T-helper 1 cell (primary cell): ENCODE measurements at regions not wholly inside any gene's neighbourhood (a gene's known extent, or its start where the extent isn't known, plus 50 kb on each side); places are given as distances from the start of the nearest gene placed in this dataset.
"Not testable (repeated sequence)": the region's sequence is repeated elsewhere in the genome, so short reads cannot be mapped to it uniquely, and the experiment has no call there.

Experiments used
- DNase-seq, 5 donors: peaks; one replicate each; pipeline ENCODE4 v3.0.0-alpha.2; 2012 to 2020

DNA sequence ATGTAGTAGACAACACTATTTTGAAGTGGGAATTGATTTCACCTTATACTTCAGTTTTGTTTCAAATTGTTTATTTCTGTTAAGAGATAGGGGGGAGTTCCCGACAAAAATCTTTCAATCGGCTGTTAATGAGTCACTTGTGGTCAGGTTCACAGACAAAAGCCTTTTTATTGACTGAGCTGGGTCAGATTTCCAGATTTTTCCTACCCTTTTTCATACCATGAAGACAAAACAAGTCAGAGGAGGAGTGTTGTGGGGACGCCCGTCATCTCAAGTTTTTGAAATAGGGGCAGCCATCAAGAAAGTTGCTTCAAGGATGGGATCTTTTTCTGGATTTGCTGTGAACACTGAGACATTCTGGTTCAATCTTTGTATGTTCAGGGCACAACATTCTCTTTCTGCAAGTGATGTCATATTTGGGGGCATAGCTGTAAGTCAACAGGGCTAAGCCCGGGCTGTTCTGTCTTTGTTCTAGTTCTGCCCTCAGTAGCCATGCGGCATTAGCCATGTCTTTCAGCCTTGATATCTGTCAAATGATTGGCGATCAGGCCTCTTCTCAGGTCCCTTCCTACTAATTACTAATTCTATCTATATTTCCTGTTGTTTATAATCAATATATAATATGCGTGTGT is 496.0 kb upstream of the MARCKS start:
- no peak for DNase-seq

DNA sequence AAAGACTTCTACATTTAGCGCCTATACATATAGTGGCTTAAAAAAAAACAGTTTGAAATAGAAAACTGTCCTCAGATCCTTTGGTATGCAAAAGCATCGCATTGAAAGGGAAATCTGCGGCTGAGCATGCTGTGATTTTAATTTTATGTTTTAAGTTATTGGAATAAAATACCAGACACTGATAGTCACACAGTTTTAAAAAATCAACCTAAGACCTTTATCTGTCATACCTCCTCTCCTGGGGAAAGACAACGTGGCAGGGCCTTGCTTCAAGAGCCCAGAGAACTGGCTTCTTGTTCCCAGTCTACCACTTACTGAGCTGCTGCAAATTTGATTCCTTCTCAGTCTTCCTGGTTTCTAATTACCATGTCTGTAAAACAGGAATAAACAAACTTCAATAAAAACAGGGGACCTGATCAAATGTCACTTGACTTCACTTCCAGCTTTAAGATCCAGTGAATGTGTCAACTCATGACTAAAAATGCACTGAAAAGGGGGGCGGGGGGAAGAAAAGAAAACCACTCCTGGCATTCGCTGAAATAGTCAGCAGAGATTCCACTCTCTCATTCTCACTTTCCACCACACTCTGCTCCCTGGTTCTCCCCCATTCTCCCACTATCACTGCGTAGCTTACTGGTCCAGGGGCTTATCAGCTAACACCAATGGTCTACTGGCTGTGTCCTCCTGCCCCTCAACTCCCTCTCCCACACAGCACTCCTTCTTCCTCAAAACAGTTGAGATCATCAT is 494.7 kb upstream of the MARCKS start:
- DNase-seq: no peak

DNA sequence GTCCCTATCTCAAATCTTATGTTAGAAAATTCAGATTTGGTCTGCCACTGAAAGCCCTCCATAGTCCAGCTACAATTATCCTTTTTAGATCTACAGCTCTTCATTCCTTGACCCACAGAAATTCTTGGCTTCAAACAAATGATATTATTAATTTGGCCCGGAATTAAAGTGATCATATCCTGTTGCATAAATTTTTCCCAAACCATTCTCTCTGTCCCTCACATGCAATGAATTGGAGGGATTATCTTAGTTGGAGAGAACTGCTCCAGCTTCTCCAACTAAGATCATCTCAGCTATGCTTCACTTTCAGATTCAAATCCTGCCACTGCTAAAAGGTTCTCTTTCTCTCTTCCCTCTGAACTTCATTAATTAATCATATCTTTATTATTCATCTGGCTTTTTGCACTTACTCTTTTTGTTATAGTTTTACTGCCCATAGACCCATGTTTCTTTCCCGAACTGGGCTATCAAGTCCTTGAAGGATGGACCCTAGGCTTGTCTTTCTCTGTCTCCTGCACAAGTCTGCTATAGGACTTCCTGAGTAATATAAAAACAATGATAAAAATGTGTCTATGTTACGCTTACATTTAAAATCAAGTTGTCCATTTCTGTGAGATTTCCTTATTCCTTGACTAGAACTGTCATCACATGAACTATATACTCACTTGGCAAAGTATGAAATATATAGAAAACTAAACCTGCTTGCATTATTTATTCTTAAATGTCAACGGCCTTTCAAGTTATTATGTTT is 493.9 kb upstream of the MARCKS start:
- DNase-seq: no peak

DNA sequence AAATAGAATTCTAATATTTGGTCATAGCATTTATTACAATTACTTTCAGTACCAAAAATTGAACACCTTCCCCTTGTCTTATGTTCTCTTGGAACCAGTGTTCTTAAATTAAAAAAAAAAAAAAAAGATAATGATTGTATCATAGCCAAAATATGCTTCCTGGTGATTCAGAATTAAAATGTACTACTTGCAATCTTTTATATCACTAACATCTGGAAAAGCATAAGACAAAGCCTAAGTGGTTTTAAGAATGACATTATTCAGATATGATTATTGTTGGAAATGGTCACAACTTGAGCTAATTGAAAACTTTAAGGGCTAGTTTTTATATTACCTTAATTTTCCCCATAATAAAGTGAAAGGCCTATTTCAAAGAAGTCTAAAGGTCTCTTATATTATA is 493.3 kb upstream of the MARCKS start:
- DNase-seq: no peak

DNA sequence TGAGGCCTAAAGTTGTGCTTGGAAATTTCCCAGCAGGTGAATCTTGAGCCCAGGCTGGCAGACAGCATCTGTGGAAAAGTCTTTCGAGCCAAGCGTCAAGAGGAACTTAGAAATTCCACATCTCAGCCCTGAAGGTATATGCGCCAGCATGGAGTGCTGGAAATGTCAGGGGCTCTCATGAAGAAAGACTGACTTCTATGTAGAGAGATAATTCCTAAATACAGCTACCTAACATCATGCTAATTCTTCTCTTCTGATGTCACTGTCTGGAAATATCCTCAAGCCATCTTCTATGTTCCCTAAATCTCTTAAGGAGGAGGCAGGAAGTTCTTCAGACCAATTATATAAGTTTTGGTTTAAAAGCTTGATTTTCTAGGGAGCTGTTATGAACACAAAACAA is 492.4 kb upstream of the MARCKS start:
- DNase-seq: no peak

DNA sequence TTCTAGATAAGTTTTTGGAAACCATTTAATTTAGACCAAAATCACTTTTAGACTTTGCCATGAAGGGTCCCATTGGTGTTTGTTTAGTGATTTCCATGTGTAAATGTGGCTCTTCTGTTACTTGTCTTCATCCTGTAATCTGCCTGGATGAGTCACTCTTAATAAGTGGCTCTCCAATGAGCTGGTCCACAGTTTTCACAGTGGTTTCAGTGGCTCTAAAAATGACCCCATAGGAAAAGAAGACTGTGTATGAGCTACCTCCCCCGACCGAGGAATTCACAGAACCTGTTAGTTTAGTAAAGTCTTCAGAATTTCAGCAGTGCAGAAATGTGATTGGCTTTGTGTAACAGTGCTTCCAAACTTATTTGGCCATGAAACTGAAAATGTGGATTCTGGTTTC is 492.0 kb upstream of the MARCKS start:
- DNase-seq: no peak

DNA sequence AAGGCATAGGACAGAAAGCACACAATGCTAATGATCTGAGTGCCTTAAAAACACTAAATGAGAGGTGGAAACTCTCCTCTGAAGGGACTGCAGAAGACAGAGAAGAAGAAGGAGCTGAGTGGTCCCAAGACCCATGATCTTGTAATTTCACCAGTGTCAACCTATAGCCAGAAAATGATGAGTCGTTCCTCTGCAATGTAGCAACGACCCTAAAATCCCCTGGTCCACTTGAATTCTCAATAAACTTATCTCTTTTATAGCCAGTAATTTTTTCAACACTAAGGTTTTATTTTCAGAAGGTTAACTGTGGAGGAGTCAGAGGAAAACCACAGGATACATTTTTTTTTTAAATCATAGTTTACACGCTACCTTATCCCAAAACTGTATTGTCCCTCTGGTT is 490.6 kb upstream of the MARCKS start:
- no peak for DNase-seq

DNA sequence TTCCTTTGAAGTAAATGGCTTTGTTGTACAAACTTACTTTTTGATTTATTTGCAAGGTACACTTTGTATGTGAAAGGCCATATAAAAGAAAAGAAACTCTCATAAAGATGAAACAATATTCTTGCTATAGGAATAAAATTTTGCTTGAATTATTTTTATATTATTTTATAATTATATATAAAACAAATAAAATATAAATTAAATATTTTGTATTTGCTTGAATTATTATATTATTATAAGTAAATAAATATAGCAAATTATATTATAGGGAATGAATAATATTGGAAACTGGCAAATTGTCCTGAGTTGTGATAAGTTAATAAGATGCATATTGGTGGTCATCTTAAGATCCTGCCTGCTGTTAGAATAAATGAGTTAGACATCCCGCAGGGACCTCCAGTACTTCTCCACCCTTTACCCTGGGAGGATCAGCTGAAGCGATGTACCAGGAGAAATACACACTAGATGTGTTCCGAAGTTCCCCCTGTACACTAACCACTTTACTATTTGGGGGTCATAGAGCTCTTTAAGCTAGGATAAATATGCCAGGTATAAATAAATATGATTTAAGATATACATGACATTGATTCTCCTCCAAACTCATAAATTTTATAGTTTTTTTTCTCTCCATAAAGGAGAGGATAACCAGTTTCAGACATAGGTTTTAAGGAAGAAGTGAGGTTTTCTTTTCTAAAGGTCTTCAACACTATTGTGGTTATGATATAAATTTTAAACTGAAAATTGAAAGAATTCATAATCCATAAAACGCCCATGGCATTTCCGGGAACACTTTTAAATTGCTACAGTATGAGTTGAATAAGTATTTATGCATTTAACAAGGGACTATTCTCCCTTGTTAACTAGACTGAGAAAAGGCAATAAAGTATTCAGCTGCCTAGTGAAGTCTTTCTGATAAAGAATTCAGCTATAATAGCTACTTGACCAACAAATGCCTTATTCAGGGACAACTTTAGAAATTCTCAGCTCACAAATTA is 486.3 kb upstream of the MARCKS start:
- no peak for DNase-seq

DNA sequence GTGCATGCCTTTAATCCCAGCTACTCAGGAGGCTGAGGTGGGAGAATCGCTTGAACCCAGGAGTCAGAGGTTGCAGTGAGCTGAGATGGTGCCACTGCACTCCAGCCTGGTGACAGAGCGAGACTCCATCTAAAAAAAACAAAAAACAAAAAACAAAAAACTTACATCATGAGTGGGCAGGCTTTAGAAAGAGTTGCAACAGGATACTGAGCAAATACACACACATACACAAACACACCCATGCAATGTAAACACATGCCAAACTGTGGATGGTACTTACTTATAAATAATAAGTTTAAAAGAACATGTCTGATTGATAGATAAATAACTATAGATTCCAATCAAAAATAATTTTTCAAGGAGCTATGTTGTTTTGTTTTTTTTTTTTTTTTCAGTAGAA is 481.7 kb upstream of the MARCKS start:
- not testable (repeated sequence) for DNase-seq

DNA sequence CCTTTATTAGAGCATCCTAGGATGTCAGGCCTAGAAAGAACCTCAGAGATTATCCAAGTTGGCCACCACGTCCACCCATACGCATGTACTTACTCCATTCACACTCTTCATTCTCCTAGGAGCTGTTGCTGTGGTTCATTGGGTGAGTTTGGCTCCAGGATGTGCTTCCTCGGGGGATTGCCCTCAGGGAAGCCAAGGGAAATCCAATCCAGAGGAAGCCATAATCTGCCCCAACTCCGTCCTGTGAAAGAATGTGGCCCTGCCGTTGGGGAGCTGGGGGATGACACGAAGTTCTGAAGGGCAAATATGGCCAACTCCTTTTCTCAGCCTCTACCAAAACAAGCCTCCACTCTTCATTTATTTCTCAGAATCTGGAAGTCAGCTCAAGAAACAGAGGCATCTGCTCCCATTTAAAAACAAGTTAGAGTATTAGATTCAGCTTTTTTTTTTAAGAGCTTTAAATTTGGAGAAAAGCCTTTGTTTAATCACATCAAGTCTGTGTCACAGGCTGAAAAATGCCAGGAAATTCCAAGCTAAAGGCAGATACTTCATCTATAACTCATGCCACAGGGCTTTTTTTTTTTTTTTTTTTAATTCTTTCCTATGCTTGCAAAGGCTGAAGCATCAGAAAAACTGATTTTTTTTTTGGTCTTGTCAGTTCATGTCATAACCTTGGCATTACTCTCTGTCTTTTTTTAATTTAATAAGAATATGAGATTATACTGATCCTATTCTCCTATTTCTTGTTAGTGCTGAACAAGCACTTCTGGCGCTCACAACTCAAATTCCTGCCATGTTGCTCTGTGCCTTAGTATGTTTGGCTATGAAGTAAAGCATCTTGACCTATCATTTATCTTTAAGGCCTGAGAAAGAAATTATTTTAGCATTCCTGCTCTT is 480.9 kb upstream of the MARCKS start:
- DNase-seq: no peak

DNA sequence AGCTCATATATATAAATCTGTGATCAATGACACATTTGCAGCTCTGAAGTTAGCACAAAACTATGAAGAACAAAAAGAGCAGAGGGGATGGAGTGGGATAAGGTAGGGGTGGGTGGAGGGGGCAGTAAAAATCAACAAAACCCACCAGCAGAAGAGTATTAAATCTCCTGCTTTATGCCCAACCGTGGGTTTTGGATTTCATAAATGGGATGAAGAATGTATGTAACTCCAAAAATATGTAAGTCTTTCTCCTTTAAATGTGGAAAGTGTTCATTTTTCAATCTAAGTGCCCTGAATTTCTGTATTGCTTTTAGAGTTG is 480.3 kb upstream of the MARCKS start:
- no peak for DNase-seq

DNA sequence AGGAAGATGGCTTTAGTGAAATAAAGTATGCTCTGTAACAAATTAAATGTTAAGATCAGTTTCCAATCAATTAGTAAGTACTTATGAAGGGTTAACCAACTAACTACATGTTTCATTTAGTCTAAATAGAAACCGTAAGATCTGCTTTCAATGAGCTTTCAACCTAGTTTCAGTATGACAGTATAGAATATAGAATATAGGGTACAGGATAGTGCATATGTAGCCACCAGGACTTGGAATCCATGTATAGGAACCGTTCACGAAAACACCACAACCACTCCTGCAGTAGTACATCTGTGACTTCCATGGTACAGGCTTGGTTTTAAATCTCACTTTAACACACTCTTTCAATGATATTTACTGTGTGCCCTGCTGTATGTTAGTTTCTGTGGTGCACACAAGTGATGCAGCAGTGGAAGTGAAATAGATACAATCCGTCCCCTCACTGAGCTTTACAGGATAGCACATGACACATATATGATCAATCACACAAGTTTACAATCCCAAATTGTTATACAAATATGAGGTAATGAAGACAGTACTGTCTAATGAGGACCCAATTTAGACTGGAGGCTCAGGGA is 479.7 kb upstream of the MARCKS start:
- DNase-seq: no peak

DNA sequence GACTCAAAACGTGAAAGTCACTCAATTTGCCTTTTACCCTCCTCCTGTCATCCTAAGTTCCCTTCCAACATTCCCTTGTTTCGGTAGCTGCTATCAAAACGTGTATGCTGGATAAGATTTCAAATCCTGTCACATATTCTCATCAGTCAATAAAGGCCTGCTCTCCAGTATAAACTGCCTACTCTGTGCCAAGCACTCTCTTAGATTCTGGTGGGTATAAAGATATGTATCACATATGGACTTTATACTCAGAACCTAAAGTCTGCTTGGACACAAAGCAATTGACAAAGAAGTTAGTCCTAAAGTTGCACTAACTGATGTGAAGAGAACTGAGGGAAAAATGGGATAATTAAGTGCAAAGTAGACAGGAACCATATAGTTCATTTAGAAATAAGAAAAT is 476.6 kb upstream of the MARCKS start:
- no peak for DNase-seq

DNA sequence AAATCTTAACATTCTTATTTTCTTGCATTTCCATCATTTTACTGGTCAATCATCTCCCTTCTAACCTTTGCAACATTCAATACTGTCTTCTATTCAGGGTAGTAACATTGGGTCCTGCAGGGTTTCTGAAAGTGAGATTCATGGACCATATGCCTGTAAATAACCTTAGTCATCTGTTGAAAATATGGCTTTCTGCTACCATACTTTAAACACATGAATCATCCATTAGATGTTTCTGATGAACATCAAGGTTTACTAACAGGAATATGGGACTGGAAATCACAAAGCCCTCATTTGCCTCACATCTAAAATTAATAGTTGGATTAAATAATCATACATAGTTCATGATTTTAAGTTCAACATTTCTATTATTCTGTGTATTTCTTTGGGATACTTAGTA is 475.9 kb upstream of the MARCKS start:
- no peak for DNase-seq

DNA sequence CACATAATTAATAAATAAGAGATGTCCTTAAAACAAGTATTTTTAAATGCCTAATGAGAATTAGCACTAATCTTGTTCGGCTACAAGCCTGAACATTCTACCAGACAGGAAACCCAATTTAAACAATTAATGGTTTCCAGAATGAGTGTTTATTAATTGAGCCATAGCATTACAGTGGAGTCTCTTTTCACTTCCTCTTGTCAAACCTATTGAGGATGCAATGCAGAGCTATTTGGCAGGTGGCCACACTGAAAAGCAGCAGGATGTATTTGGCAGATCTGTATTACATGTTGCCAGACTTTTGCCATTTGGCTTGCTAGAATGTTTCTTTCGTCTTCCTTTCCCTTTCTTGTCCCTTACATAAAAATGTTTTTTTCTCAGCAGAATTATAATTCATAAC is 475.2 kb upstream of the MARCKS start:
- no peak for DNase-seq

DNA sequence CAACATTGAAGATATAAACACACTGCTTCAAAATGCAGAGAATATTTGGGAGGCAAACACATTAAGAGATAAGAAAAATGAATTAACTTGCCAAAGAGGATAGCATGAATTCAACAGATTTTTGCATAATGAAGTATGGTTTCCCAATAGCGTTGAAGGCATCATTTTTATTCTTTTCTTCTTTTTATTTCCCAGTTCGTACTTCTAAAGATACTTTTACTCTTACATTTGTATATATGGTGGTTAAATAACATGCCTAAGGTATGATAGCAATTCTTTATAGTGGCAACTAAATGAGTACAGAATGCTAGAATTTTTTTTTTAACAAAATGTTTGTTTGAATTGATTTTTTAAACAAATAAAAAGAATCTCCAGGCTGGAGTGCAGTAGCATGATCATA is 473.4 kb upstream of the MARCKS start:
- DNase-seq: no peak

DNA sequence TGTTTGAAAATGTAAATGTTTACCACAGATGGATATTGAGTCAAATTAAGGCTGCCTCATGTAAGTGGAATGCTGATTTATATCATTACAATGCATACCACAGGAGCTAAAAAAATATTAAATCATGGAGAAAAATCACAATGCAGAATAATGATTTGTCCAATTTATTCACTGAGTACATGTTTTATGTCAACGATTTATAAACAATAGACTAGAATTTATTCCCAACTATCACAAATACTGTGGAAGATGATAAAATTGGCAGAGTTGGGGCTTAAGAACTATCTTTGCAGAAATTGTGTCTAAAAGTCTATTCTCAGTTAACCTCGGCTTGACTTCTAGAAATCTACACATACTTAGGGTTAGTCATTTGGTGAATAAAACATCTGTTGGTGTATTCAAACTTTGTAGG is 472.1 kb upstream of the MARCKS start:
- no peak for DNase-seq

DNA sequence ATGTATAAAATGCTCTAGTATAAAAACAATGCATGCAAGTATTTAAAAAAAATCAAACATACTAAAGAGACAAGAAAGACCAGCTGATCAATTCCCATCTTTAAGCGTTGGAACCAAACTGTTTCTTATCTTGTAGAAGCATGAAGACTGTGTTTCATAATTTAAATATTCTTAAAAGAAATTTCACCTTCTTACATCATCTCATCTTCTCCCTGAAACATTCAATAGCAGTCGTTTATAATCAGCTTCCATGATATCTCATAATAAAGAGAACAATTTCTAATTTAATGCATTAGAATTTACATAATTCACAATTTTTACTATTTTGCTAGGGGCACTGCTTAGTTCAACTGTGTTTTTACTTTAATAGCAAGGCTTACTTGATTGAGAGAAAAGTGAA is 468.1 kb upstream of the MARCKS start:
- no peak for DNase-seq

DNA sequence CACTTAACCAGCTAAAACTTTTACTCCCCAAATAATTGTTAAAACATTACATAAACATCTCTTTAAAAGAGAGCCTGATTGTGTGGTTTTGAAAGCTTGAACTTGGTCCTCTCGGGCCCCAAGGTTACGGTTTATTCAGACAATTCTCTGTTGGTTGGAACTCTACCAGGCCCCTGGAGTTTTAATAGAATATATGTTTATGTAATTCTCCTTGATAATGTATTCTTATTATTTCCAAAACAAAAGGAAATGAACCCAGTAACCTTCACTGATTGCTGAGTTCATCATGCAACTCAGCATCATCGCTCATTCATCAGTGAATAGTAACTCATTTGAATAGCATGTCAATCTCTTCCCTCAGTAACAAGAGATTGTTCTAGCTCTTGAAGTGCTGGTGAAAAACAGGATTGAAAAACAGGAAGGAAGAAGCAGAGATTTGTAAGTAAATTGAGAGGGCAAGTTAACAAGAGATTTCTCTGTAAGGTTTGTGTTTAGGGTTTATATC is 464.5 kb upstream of the MARCKS start:
- DNase-seq: no peak

DNA sequence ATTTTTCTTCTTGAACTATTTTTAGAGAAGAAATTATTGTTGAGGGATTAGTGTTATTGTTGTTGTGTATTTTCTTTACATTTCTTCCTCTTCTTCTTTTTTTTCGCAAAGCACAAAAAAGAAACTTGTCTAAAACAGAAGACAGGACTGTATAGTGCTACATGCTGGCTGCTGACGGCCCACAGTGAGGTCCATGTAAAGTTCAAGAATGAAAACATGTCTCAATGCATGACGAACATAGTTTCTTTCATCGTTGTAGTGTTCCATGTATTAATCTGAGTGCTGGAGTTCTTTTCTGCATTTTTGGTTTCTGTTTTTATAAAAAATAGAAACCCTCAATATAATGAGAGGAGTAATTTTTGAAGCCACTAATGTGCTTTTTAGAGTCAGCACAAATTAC is 462.9 kb upstream of the MARCKS start:
- no peak for DNase-seq

DNA sequence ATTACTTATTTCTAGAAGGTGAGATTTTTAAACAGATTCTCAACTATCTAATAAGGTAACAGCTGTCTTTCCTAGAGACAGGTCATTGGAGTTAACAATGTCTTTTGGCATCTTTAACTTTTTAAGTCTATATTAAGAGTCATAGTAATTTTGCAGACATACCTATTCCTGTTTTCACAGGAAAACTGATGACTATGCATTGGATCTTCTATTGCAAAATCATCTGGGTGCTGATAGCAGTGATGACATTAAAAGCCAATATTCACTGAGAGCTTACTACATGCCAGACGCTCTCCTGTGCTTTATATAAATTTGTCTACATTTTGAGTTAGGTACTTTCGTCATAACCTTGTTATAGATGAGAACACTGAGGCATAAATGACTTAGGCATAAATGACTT is 462.4 kb upstream of the MARCKS start:
- DNase-seq: no peak
